CD4-positive, alpha-beta T cell treated with Interleukin-17A for 1 hour (primary cell): ENCODE measurements at regions not wholly inside any gene's neighbourhood (a gene's known extent, or its start where the extent isn't known, plus 50 kb on each side); places are given as distances from the start of the nearest gene placed in this dataset.

Source experiments
- DNase-seq: peaks from one replicate; pipeline ENCODE4 v3.0.0-alpha.2; 2020

- no peak for DNase-seq
These were observed 185.7 kb downstream of the ARRDC4 start for GRCh38 chr15:98146031-98146820.

GRCh38 chr15:98147415-98147814 lies 186.9 kb downstream of the ARRDC4 start:
- no peak for DNase-seq

- no peak for DNase-seq
These were observed 189.6 kb downstream of the ARRDC4 start for GRCh38 chr15:98150084-98150483.

- DNase-seq: no peak
These were observed 190.0 kb downstream of the ARRDC4 start for GRCh38 chr15:98150536-98150935.

GRCh38 chr15:98151096-98151495 lies 190.6 kb downstream of the ARRDC4 start:
- DNase-seq: no peak

GRCh38 chr15:98152156-98152555 lies 191.7 kb downstream of the ARRDC4 start:
- DNase-seq: no peak

- no peak for DNase-seq
These were observed 194.4 kb downstream of the ARRDC4 start for GRCh38 chr15:98154863-98155262.

- DNase-seq: no peak
These were observed 194.9 kb downstream of the ARRDC4 start for GRCh38 chr15:98155356-98155755.

- peak; percentile 39 for DNase-seq
These were observed 199.7 kb downstream of the ARRDC4 start for GRCh38 chr15:98160236-98160635.

GRCh38 chr15:98163319-98164045 lies 203.0 kb downstream of the ARRDC4 start:
- no peak for DNase-seq

GRCh38 chr15:98164571-98164970 lies 204.1 kb downstream of the ARRDC4 start:
- DNase-seq: no peak

- DNase-seq: no peak
These were observed 204.5 kb downstream of the ARRDC4 start for GRCh38 chr15:98164986-98165385.

GRCh38 chr15:98167722-98168268 lies 207.3 kb downstream of the ARRDC4 start:
- DNase-seq: no peak

- DNase-seq: peak; percentile 1
These were observed 209.0 kb downstream of the ARRDC4 start for GRCh38 chr15:98169551-98169950.

GRCh38 chr15:98174286-98174685 lies 213.8 kb downstream of the ARRDC4 start:
- no peak for DNase-seq

- no peak for DNase-seq
These were observed 214.3 kb downstream of the ARRDC4 start for GRCh38 chr15:98174841-98175240.

- peak; percentile 42 for DNase-seq
These were observed 217.6 kb downstream of the ARRDC4 start for GRCh38 chr15:98177966-98178592.

- DNase-seq: no peak
These were observed 218.4 kb downstream of the ARRDC4 start for GRCh38 chr15:98178861-98179260.

GRCh38 chr15:98187549-98187948 lies 227.0 kb downstream of the ARRDC4 start:
- DNase-seq: no peak

- no peak for DNase-seq
These were observed 230.4 kb downstream of the ARRDC4 start for GRCh38 chr15:98190914-98191313.

GRCh38 chr15:98195796-98196195 lies 235.3 kb downstream of the ARRDC4 start:
- no peak for DNase-seq

- no peak for DNase-seq
These were observed 235.9 kb downstream of the ARRDC4 start for GRCh38 chr15:98196371-98196770.

- no peak for DNase-seq
These were observed 241.8 kb downstream of the ARRDC4 start for GRCh38 chr15:98202256-98202655.
